ENCODE measurements at regions not wholly inside any gene's neighbourhood (a gene's known extent, or its start where the extent isn't known, plus 50 kb on each side); places are given as distances from the start of the nearest gene placed in this dataset.

DNA sequence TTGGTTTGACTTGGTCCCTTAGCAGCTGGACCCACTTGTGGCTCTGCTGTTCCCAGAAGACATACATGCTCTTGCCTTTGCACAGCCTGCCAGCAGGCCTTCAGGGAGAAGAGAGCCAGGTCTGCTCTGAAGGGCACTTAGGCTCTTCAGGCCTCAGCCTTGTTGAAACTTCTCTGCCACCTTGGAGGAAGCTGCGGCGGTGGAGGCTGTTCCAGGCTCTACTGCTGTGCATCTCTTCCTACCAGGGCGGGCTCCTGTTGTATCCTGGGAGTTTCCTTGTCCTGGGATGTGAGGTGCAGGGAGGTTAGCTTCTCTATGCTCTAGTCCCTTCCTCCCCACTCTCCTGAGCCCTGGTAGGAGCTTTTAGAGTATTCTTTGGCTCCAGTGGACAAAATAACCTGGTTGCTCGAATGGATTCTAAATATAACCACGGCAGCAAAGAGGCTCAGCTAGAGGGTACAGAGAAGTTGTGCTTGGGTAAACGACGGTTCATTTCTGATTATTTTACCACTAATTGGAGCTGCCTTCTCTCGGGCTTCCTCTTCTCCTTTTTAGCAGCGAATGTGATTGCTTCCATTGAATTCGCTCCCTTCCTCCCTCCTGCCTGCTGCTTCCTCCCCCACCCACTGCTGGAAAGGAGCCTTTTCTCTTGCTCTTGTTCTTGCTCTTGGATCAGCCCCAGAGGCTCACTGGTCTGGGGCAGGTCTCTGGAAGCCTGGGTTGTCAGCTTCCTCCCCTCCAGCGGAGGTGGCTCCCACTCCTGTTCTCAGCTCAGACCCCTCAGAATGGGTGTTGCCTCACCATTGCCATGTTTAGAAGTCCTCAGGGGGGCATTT, 126.6 kb upstream of the CACNA1E start:
- H3K27me3 Mint-ChIP-seq (ENCODE audit: low read depth), result peaks cover 15% of the 10 kb centered on the region
- no peaks in the 10 kb centered on the region for H3K9me3 Mint-ChIP-seq (ENCODE audit: low read depth)
- no peaks in the 10 kb centered on the region for H3K36me3 Mint-ChIP-seq (ENCODE audit: low read depth)
- H3K4me1 Mint-ChIP-seq (ENCODE audit: low read depth), result no peaks in the 10 kb centered on the region
- H3K27ac Mint-ChIP-seq (ENCODE audit: unreplicated experiment), result no peak overlapping the region
- DNase-seq (ENCODE audit: low spot score), result no peak
- no peak overlapping the region for H3K4me3 Mint-ChIP-seq (ENCODE audit: unreplicated experiment)
- TF ChIP-seq, protein P1, sequence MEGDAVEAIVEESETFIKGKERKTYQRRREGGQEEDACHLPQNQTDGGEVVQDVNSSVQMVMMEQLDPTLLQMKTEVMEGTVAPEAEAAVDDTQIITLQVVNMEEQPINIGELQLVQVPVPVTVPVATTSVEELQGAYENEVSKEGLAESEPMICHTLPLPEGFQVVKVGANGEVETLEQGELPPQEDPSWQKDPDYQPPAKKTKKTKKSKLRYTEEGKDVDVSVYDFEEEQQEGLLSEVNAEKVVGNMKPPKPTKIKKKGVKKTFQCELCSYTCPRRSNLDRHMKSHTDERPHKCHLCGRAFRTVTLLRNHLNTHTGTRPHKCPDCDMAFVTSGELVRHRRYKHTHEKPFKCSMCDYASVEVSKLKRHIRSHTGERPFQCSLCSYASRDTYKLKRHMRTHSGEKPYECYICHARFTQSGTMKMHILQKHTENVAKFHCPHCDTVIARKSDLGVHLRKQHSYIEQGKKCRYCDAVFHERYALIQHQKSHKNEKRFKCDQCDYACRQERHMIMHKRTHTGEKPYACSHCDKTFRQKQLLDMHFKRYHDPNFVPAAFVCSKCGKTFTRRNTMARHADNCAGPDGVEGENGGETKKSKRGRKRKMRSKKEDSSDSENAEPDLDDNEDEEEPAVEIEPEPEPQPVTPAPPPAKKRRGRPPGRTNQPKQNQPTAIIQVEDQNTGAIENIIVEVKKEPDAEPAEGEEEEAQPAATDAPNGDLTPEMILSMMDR (IDR thresholded peaks at IDR 0.05), result no peak

- no peak for DNase-seq (ENCODE audit: low spot score)
- H3K9me3 Mint-ChIP-seq (ENCODE audit: low read depth), result no peaks in the 10 kb centered on the region
- TF ChIP-seq, protein P1 (IDR thresholded peaks at IDR 0.05), result no peak
- no peak overlapping the region for H3K4me3 Mint-ChIP-seq (ENCODE audit: unreplicated experiment)
- no peaks in the 10 kb centered on the region for H3K36me3 Mint-ChIP-seq (ENCODE audit: low read depth)
- no peak overlapping the region for H3K27ac Mint-ChIP-seq (ENCODE audit: unreplicated experiment)
- no peaks in the 10 kb centered on the region for H3K4me1 Mint-ChIP-seq (ENCODE audit: low read depth)
- peaks cover 15% of the 10 kb centered on the region for H3K27me3 Mint-ChIP-seq (ENCODE audit: low read depth)
Measured at GRCh38 chr1:181359012-181359411, 124.3 kb upstream of the CACNA1E start.

- no peaks in the 10 kb centered on the region for H3K36me3 Mint-ChIP-seq (ENCODE audit: low read depth)
- TF ChIP-seq, protein P1 (IDR thresholded peaks at IDR 0.05), result no peak
Measured at GRCh38 chr1:181364801-181365200, 118.5 kb upstream of the CACNA1E start.

GRCh38 chr1:181366910-181367309, 116.4 kb upstream of the CACNA1E start:
- no peak overlapping the region for H3K27ac Mint-ChIP-seq (ENCODE audit: unreplicated experiment)
- peaks cover 4% of the 10 kb centered on the region for H3K9me3 Mint-ChIP-seq (ENCODE audit: low read depth)
- TF ChIP-seq, protein P1 (IDR thresholded peaks at IDR 0.05), result no peak
- H3K36me3 Mint-ChIP-seq (ENCODE audit: low read depth), result no peaks in the 10 kb centered on the region
- peaks cover 3% of the 10 kb centered on the region for H3K27me3 Mint-ChIP-seq (ENCODE audit: low read depth)
- no peak for DNase-seq (ENCODE audit: low spot score)
- no peaks in the 10 kb centered on the region for H3K4me1 Mint-ChIP-seq (ENCODE audit: low read depth)
- H3K4me3 Mint-ChIP-seq (ENCODE audit: unreplicated experiment), result no peak overlapping the region

More at GRCh38 chr1:181364801-181365200, 118.5 kb upstream of the CACNA1E start:
- Mint-ChIP-seq H3K27ac (ENCODE audit: unreplicated experiment) (no peak overlapping the region), H3K27me3 (ENCODE audit: low read depth) (peaks cover 4% of the 10 kb centered on the region), H3K4me1 (ENCODE audit: low read depth) (no peaks in the 10 kb centered on the region), H3K9me3 (ENCODE audit: low read depth) (no peaks in the 10 kb centered on the region), H3K4me3 (ENCODE audit: unreplicated experiment) (no peak overlapping the region)
- DNase-seq (ENCODE audit: low spot score), result no peak

DNA sequence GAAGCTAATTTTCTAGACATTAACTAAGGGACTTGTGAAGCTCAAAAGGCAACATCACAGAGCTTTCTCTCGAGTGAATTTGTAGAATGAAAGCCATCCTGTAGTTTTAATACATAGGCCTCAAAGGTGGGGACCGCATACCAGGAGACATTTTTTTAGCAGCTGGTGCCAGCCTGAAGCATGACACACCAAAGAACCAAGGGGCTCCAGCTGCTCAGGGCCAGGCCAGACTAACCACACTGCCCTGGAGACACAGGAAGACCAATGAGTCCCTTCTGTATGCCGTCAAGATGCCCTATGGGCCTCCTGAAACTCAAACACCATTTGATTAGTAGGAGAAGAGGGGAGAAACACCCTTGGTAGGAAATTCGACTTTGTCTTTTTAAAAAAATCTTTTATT, 113.9 kb upstream of the CACNA1E start:
- Mint-ChIP-seq H3K27ac (ENCODE audit: unreplicated experiment) (no peak overlapping the region), H3K4me1 (ENCODE audit: low read depth) (no peaks in the 10 kb centered on the region), H3K36me3 (ENCODE audit: low read depth) (no peaks in the 10 kb centered on the region), H3K27me3 (ENCODE audit: low read depth) (peaks cover 3% of the 10 kb centered on the region), H3K9me3 (ENCODE audit: low read depth) (peaks cover 11% of the 10 kb centered on the region), H3K4me3 (ENCODE audit: unreplicated experiment) (no peak overlapping the region)
- no peak for DNase-seq (ENCODE audit: low spot score)
- TF ChIP-seq, protein P1 (IDR thresholded peaks at IDR 0.05), result no peak

All from chondrocyte (in vitro differentiated cells).